Vagina (tissue), 2 donors: ENCODE measurements at regions not wholly inside any gene's neighbourhood (a gene's known extent, or its start where the extent isn't known, plus 50 kb on each side); places are given as distances from the start of the nearest gene placed in this dataset.

ENCODE experiments used
- DNase-seq, 2 donors: peaks; one replicate each; pipeline ENCODE4 v3.0.0-alpha.2; 2017; ENCODE audit errors: extremely low spot score in 2 of 2
- H3K27ac ChIP-seq: fragments of 200-600 bp; sonication (generic); one replicate; pipeline ENCODE4 v1.5.1; 2019
- H3K27me3 ChIP-seq: fragments of 200-600 bp; sonication (generic); one replicate; pipeline ENCODE4 v1.5.1; 2019
- H3K36me3 ChIP-seq, 2 donors: fragments of 200-600 bp; sonication (generic); one replicate each; pipeline ENCODE4 v1.5.1; 2017 to 2019
- H3K4me1 ChIP-seq: fragments of 200-600 bp; sonication (generic); one replicate; pipeline ENCODE4 v1.5.1; 2019
- H3K4me3 ChIP-seq, 2 donors: fragments of 200-600 bp; sonication (generic); 1 replicate in 1 of 2; 2 replicates in 1 of 2; pipeline ENCODE4 v1.5.1; 2016 to 2019
- H3K9me3 ChIP-seq: fragments of 200-600 bp; sonication (generic); one replicate; pipeline ENCODE4 v1.5.1; 2019
- POLR2A ChIP-seq, 2 donors: fragments of 450-650 bp; IDR thresholded peaks; one replicate each; pipeline ENCODE4 v1.6.1; 2017; ENCODE audit warnings: antibody characterized with exemption in 2 of 2, mild to moderate bottlenecking in 2 of 2, moderate library complexity in 2 of 2
- POLR2AphosphoS5 ChIP-seq, 2 donors: sonication (generic); formaldehyde crosslinking; IDR thresholded peaks; one replicate each; pipeline ENCODE4 v1.9.0; 2017; ENCODE audit warnings: antibody characterized with exemption in 2 of 2, mild to moderate bottlenecking in 2 of 2, low read depth in 1 of 2; ENCODE audit not compliant: insufficient read depth in 1 of 2
- intact Hi-C: fragments of 100-400 bp; cut with DNase I; formaldehyde crosslinking; loops from one replicate; pipeline ENCODE4 v1.15.1; 2023
- TF ChIP-seq, protein P1 (sequence below), 3 experiments: fragments of 450-650 bp in 2 of 3; fragments of 200-600 bp in 1 of 3; sonication (generic) in 1 of 3; IDR thresholded peaks; one replicate each; pipeline ENCODE4 v1.5.1; 2017 to 2019; ENCODE audit warnings: antibody characterized with exemption in 3 of 3, mild to moderate bottlenecking in 2 of 3, moderate library complexity in 2 of 3

GRCh38 chr20:17849138-17849900 is 119.3 kb downstream of the SNX5 start:
- Histone ChIP-seq H3K27me3 (no peaks in the 10 kb centered on the region), H3K4me1 (peaks cover 17% of the 10 kb centered on the region), H3K36me3 (no peaks in the 10 kb centered on the region), H3K4me3 (no peak overlapping the region), H3K27ac (no peak overlapping the region), H3K9me3 (no peaks in the 10 kb centered on the region)
- no peak for DNase-seq
- intact Hi-C loops = no loop called here
- TF ChIP-seq POLR2AphosphoS5 (IDR thresholded peaks at IDR 0.05; ENCODE audit: insufficient read depth in 1 of 2, low read depth in 1 of 2) = no peak
- no peak for TF ChIP-seq POLR2A (IDR thresholded peaks at IDR 0.05)
- TF ChIP-seq, protein P1, sequence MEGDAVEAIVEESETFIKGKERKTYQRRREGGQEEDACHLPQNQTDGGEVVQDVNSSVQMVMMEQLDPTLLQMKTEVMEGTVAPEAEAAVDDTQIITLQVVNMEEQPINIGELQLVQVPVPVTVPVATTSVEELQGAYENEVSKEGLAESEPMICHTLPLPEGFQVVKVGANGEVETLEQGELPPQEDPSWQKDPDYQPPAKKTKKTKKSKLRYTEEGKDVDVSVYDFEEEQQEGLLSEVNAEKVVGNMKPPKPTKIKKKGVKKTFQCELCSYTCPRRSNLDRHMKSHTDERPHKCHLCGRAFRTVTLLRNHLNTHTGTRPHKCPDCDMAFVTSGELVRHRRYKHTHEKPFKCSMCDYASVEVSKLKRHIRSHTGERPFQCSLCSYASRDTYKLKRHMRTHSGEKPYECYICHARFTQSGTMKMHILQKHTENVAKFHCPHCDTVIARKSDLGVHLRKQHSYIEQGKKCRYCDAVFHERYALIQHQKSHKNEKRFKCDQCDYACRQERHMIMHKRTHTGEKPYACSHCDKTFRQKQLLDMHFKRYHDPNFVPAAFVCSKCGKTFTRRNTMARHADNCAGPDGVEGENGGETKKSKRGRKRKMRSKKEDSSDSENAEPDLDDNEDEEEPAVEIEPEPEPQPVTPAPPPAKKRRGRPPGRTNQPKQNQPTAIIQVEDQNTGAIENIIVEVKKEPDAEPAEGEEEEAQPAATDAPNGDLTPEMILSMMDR (IDR thresholded peaks at IDR 0.05) = no peak

GRCh38 chr20:17848249-17849048 is 120.1 kb downstream of the SNX5 start:
- Histone ChIP-seq H3K36me3 (no peaks in the 10 kb centered on the region), H3K27me3 (no peaks in the 10 kb centered on the region), H3K9me3 (no peaks in the 10 kb centered on the region), H3K4me1 (peaks cover 26% of the 10 kb centered on the region), H3K4me3 (no peak overlapping the region), H3K27ac (no peak overlapping the region)
- no peak for TF ChIP-seq POLR2A (IDR thresholded peaks at IDR 0.05)
- TF ChIP-seq POLR2AphosphoS5 (IDR thresholded peaks at IDR 0.05; ENCODE audit: insufficient read depth in 1 of 2, low read depth in 1 of 2) = no peak
- TF ChIP-seq, protein P1 (IDR thresholded peaks at IDR 0.05) = no peak
- no peak for DNase-seq
- intact Hi-C loops = no loop called here

DNA sequence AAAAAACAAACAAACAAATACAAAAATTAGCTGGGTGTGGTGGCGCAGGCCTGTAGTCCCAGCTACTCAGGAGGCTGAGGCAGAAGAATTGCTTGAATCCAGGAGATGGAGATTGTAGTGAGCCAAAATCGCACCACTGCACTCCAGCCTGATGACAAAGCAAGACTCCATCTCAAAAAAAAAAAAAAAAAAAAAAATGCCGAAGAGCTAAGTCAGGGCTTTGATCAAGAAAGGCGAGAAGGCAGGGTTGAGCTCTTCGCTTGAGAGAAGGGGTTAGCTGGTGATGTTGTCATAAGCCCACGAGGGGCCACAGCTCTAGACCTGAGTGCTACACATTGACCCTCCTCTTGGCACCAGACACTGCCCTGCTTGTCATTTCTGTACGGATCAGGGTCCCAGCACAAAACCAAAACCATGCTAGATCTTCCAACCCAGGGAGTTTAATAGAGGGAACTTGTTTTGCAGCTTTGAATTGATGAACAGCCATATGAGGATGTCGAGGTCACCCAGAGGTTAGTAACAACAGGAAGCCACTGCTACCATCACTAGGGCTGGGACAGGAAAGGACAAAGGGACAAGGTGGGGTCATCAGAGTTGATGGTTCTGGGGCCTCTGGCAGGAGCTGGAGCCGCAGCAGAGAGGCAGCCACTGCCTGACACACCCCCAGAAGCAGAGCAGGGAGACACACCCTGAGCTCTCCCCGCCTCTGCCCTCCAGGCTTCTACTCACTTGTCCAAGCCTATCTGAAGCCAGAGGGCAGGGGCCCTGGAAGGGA is 122.7 kb downstream of the SNX5 start:
- no peaks in the 10 kb centered on the region for H3K9me3 ChIP-seq
- intact Hi-C loops = no loop called here
- H3K27ac ChIP-seq = no peak overlapping the region
- TF ChIP-seq POLR2A (IDR thresholded peaks at IDR 0.05) (no peak), POLR2AphosphoS5 (IDR thresholded peaks at IDR 0.05; ENCODE audit: insufficient read depth in 1 of 2, low read depth in 1 of 2) (no peak)
- TF ChIP-seq, protein P1 (IDR thresholded peaks at IDR 0.05) = no peak
- no peak overlapping the region for H3K4me3 ChIP-seq
- no peaks in the 10 kb centered on the region for H3K36me3 ChIP-seq
- peaks cover 38% of the 10 kb centered on the region for H3K4me1 ChIP-seq
- DNase-seq = no peak
- H3K27me3 ChIP-seq = no peaks in the 10 kb centered on the region

DNA sequence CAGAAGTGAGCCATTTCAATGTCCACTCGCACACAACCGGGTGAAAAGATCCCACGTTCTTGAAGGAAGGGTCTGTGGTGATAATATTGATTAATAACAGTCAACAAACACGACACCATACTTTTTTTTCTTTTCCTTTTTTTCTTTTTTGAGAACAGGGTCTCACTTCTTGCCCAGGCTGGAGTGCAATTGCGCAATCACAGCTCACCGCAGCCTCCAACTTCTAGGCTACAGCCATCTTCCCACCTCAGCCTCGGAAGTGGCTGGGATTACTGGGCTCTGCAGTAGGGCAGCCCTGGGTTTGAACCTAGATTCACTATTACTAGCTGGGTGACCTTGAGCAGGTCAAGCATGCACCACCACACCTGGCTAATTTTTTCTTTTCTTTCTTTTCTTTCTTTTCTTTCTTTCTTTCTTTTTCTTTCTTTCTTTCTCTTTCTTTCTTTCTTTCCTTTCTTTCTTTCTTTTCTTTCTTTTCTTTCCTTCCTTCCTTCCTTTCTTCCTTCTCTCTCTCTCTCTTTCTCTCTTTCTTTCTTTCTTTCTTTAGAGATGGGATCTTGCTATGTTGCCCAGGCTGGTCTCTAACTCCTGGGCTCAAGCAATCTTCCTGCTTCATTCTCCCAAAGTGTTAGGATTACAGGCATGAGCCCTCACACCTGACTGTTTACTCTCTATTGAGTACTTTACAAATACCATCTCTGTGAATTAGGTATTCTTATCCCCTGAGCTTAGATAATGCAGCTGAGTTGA is 123.9 kb downstream of the SNX5 start:
- TF ChIP-seq POLR2A (IDR thresholded peaks at IDR 0.05) (no peak), POLR2AphosphoS5 (IDR thresholded peaks at IDR 0.05; ENCODE audit: insufficient read depth in 1 of 2, low read depth in 1 of 2) (no peak)
- TF ChIP-seq, protein P1 (IDR thresholded peaks at IDR 0.05) = no peak
- Histone ChIP-seq H3K27me3 (no peaks in the 10 kb centered on the region), H3K36me3 (no peaks in the 10 kb centered on the region), H3K27ac (no peak overlapping the region), H3K4me1 (peaks cover 29% of the 10 kb centered on the region), H3K4me3 (no peak overlapping the region), H3K9me3 (no peaks in the 10 kb centered on the region)
- no peak for DNase-seq
- intact Hi-C loops = no loop called here
